ENCODE measurements at regions not wholly inside any gene's neighbourhood (a gene's known extent, or its start where the extent isn't known, plus 50 kb on each side); places are given as distances from the start of the nearest gene placed in this dataset.

DNA sequence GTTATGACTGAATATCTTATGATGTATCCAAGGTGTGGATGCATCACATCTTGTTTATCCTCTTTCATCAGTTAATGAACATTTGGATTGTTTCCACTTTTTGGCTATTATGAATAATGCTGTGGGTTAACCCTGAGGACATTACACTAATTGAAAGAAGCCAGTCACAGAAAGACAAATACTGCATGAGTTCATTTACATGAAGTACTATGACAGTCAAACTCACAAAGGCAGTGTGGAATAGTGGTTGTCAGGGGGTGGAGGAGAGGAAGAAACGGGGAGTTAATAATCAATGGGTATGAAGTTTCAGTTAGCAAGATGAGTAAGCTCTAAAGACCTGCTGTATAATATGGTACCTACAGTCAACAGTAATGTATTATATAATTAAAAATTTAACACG lies 409.4 kb upstream of the CTNND2 start:
- TF ChIP-seq GLIS3 (CRISPR knock-in tag; IDR thresholded peaks at IDR 0.05) (no peak), ZFP3 (CRISPR knock-in tag; IDR thresholded peaks at IDR 0.05) (no peak), ZFP30 (CRISPR knock-in tag; IDR thresholded peaks at IDR 0.05) (no peak), OSR1 (CRISPR knock-in tag; IDR thresholded peaks at IDR 0.05) (no peak), CSDC2 (CRISPR knock-in tag; IDR thresholded peaks at IDR 0.05) (no peak), ZNF565 (CRISPR knock-in tag; conservative IDR thresholded peaks at IDR 0.05; ENCODE audit: low read depth) (no peak), RARB (CRISPR knock-in tag; IDR thresholded peaks at IDR 0.05) (no peak)
- TF ChIP-seq, protein P1, sequence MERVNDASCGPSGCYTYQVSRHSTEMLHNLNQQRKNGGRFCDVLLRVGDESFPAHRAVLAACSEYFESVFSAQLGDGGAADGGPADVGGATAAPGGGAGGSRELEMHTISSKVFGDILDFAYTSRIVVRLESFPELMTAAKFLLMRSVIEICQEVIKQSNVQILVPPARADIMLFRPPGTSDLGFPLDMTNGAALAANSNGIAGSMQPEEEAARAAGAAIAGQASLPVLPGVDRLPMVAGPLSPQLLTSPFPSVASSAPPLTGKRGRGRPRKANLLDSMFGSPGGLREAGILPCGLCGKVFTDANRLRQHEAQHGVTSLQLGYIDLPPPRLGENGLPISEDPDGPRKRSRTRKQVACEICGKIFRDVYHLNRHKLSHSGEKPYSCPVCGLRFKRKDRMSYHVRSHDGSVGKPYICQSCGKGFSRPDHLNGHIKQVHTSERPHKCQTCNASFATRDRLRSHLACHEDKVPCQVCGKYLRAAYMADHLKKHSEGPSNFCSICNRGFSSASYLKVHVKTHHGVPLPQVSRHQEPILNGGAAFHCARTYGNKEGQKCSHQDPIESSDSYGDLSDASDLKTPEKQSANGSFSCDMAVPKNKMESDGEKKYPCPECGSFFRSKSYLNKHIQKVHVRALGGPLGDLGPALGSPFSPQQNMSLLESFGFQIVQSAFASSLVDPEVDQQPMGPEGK (CRISPR knock-in tag; IDR thresholded peaks at IDR 0.05; ENCODE audit: borderline replicate concordance), result no peak
- TF ChIP-seq, protein P2, sequence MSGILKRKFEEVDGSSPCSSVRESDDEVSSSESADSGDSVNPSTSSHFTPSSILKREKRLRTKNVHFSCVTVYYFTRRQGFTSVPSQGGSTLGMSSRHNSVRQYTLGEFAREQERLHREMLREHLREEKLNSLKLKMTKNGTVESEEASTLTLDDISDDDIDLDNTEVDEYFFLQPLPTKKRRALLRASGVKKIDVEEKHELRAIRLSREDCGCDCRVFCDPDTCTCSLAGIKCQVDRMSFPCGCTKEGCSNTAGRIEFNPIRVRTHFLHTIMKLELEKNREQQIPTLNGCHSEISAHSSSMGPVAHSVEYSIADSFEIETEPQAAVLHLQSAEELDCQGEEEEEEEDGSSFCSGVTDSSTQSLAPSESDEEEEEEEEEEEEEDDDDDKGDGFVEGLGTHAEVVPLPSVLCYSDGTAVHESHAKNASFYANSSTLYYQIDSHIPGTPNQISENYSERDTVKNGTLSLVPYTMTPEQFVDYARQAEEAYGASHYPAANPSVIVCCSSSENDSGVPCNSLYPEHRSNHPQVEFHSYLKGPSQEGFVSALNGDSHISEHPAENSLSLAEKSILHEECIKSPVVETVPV (CRISPR knock-in tag; IDR thresholded peaks at IDR 0.05), result no peak
- TF ChIP-seq, protein P3, sequence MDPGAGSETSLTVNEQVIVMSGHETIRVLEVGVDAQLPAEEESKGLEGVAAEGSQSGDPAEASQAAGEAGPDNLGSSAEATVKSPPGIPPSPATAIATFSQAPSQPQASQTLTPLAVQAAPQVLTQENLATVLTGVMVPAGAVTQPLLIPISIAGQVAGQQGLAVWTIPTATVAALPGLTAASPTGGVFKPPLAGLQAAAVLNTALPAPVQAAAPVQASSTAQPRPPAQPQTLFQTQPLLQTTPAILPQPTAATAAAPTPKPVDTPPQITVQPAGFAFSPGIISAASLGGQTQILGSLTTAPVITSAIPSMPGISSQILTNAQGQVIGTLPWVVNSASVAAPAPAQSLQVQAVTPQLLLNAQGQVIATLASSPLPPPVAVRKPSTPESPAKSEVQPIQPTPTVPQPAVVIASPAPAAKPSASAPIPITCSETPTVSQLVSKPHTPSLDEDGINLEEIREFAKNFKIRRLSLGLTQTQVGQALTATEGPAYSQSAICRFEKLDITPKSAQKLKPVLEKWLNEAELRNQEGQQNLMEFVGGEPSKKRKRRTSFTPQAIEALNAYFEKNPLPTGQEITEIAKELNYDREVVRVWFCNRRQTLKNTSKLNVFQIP (CRISPR knock-in tag; IDR thresholded peaks at IDR 0.05; ENCODE audit: borderline replicate concordance, low read depth), result no peak

All from SK-N-SH treated with all-trans-retinoic acid at 6 μM for 48 hours (cell line).